RWPE1 (cell line): ENCODE measurements at regions not wholly inside any gene's neighbourhood (a gene's known extent, or its start where the extent isn't known, plus 50 kb on each side); places are given as distances from the start of the nearest gene placed in this dataset.

Source experiments
- CTCF ChIA-PET: fragments of 350-600 bp; sonication (Branson Sonifier 250); formaldehyde crosslinking; extraction: SDS; loops from one replicate; lab custom pipeline; 2021; lab: Yijun Ruan, JAX
- POLR2A ChIA-PET: fragments of 400-600 bp; formaldehyde crosslinking; extraction: SDS; loops from one replicate; lab custom pipeline; 2020; ENCODE audit warnings: antibody characterized with exemption; ENCODE audit not compliant: low non-redundant PET; lab: Yijun Ruan, JAX
- DNase-seq: peaks from one replicate; pipeline ENCODE4 v3.0.0; 2012; ENCODE audit warnings: low spot score
- H3K27ac ChIP-seq: fragments of 450-650 bp; 2 replicates; pipeline ENCODE4 v1.5.1; 2017
- CTCF ChIP-seq: fragments of 450-650 bp; conservative IDR thresholded peaks from 2 replicates; pipeline ENCODE4 v1.5.1; 2017; ENCODE audit warnings: low read depth, mild to moderate bottlenecking

- TF ChIP-seq CTCF, result no peak
- CTCF ChIA-PET, result no interaction called here
- POLR2A ChIA-PET, result no interaction called here
- no peak for DNase-seq
- H3K27ac ChIP-seq, result no peak overlapping the region
These were observed 413.2 kb downstream of the MZT1 start for GRCh38 chr13:72314210-72314609.

GRCh38 chr13:72313546-72313945, 413.9 kb downstream of the MZT1 start:
- POLR2A ChIA-PET, result no interaction called here
- CTCF ChIA-PET, result no interaction called here
- H3K27ac ChIP-seq, result no peak overlapping the region
- TF ChIP-seq CTCF, result no peak
- DNase-seq, result no peak

GRCh38 chr13:72303941-72304746, 423.3 kb downstream of the MZT1 start:
- TF ChIP-seq CTCF, result no peak
- CTCF ChIA-PET, result interaction anchor here (0.7 kb wide), 1 partner anchor 51 kb away, joined by 6 read pairs; no protein-coding TSS in a partner anchor
- POLR2A ChIA-PET, result no interaction called here
- DNase-seq, result no peak
- H3K27ac ChIP-seq, result no peak overlapping the region

GRCh38 chr13:72296246-72296645, 429.2 kb upstream of the DACH1 start:
- POLR2A ChIA-PET, result no interaction called here
- H3K27ac ChIP-seq, result no peak overlapping the region
- no peak for DNase-seq
- CTCF ChIA-PET, result no interaction called here
- TF ChIP-seq CTCF, result no peak

- no peak overlapping the region for H3K27ac ChIP-seq
- no peak for DNase-seq
- ChIA-PET CTCF (no interaction called here), POLR2A (no interaction called here)
- no peak for TF ChIP-seq CTCF
These were observed 428.1 kb upstream of the DACH1 start for GRCh38 chr13:72295153-72295552.

- H3K27ac ChIP-seq, result no peak overlapping the region
- no peak for DNase-seq
- CTCF ChIA-PET, result no interaction called here
- TF ChIP-seq CTCF, result no peak
- POLR2A ChIA-PET, result no interaction called here
These were observed 426.2 kb upstream of the DACH1 start for GRCh38 chr13:72293206-72293605.
